Uterus (tissue), 2 donors: ENCODE measurements at regions not wholly inside any gene's neighbourhood (a gene's known extent, or its start where the extent isn't known, plus 50 kb on each side); places are given as distances from the start of the nearest gene placed in this dataset.

Source experiments
- CTCF ChIP-seq, 4 experiments: fragments of 200-600 bp in 2 of 4; fragments of 450-650 bp in 2 of 4; sonication (generic) in 2 of 4; IDR thresholded peaks; one replicate each; pipeline ENCODE4 v1.5.1; 2016 to 2019; ENCODE audit warnings: antibody characterized with exemption in 4 of 4, mild to moderate bottlenecking in 2 of 4, moderate library complexity in 1 of 4
- POLR2A ChIP-seq, 2 donors: fragments of 450-650 bp; IDR thresholded peaks; one replicate each; pipeline ENCODE4 v1.6.1; 2016; ENCODE audit warnings: antibody characterized with exemption in 2 of 2, mild to moderate bottlenecking in 1 of 2, moderate library complexity in 1 of 2

- TF ChIP-seq CTCF (IDR thresholded peaks at IDR 0.05), result no peak
- TF ChIP-seq POLR2A (IDR thresholded peaks at IDR 0.05), result no peak
Measured at GRCh38 chr7:16242920-16243319, 178.4 kb downstream of the CRPPA start.
